ENCODE measurements at regions not wholly inside any gene's neighbourhood (a gene's known extent, or its start where the extent isn't known, plus 50 kb on each side); places are given as distances from the start of the nearest gene placed in this dataset.

GRCh38 chr10:42973411-42973810 lies 103.5 kb upstream of the RET start:
- no peak for DNase-seq (ENCODE audit: low read depth)

GRCh38 chr10:42973870-42974692 lies 102.8 kb upstream of the RET start:
- no peak for DNase-seq (ENCODE audit: low read depth)

- DNase-seq (ENCODE audit: low read depth), result no peak
Observed at GRCh38 chr10:42974693-42975002, 102.2 kb upstream of the RET start.

GRCh38 chr10:42975005-42975493 lies 101.8 kb upstream of the RET start:
- no peak for DNase-seq (ENCODE audit: low read depth)

GRCh38 chr10:42975558-42976340 lies 101.1 kb upstream of the RET start:
- DNase-seq (ENCODE audit: low read depth), result no peak

- no peak for DNase-seq (ENCODE audit: low read depth)
Observed at GRCh38 chr10:42976351-42977031, 100.4 kb upstream of the RET start.

- DNase-seq (ENCODE audit: low read depth), result no peak
Observed at GRCh38 chr10:42977032-42977416, 99.8 kb upstream of the RET start.

- no peak for DNase-seq (ENCODE audit: low read depth)
Observed at GRCh38 chr10:42979181-42979580, 97.7 kb upstream of the RET start.

- no peak for DNase-seq (ENCODE audit: low read depth)
Observed at GRCh38 chr10:42979721-42980467, 97.0 kb upstream of the RET start.

GRCh38 chr10:42980553-42981357 lies 96.1 kb upstream of the RET start:
- no peak for DNase-seq (ENCODE audit: low read depth)

GRCh38 chr10:42981358-42982236 lies 95.3 kb upstream of the RET start:
- DNase-seq (ENCODE audit: low read depth), result no peak

GRCh38 chr10:42982891-42983506 lies 93.9 kb upstream of the RET start:
- DNase-seq (ENCODE audit: low read depth), result no peak

- no peak for DNase-seq (ENCODE audit: low read depth)
Observed at GRCh38 chr10:42983591-42983990, 93.3 kb upstream of the RET start.

GRCh38 chr10:42984035-42984610 lies 92.7 kb upstream of the RET start:
- no peak for DNase-seq (ENCODE audit: low read depth)

- DNase-seq (ENCODE audit: low read depth), result no peak
Observed at GRCh38 chr10:42984761-42985325, 92.0 kb upstream of the RET start.

- no peak for DNase-seq (ENCODE audit: low read depth)
Observed at GRCh38 chr10:42985436-42986316, 91.2 kb upstream of the RET start.

- DNase-seq (ENCODE audit: low read depth), result no peak
Observed at GRCh38 chr10:42986633-42987032, 90.2 kb upstream of the RET start.

- no peak for DNase-seq (ENCODE audit: low read depth)
Observed at GRCh38 chr10:42987121-42987541, 89.7 kb upstream of the RET start.

Data from iris pigment epithelial cell (primary cell).